TTC549 (cell line): ENCODE measurements at regions not wholly inside any gene's neighbourhood (a gene's known extent, or its start where the extent isn't known, plus 50 kb on each side); places are given as distances from the start of the nearest gene placed in this dataset.
"Not testable (repeated sequence)": the region's sequence is repeated elsewhere in the genome, so short reads cannot be mapped to it uniquely, and the experiment has no call there.

Source experiments
- FAIRE-seq: peaks from 2 replicates; lab custom pipeline; 2012; peaks lifted over from hg19 to GRCh38; lab: Jason Lieb, UNC

- FAIRE-seq = no peak
These were observed 199.2 kb upstream of the SLC39A10 start for GRCh38 chr2:195457873-195458272.

GRCh38 chr2:195456771-195457170 is 200.3 kb upstream of the SLC39A10 start:
- no peak for FAIRE-seq

GRCh38 chr2:195451160-195451559 is 205.9 kb upstream of the SLC39A10 start:
- no peak for FAIRE-seq

GRCh38 chr2:195450552-195451113 is 206.4 kb upstream of the SLC39A10 start:
- FAIRE-seq = no peak

- FAIRE-seq = no peak
These were observed 209.6 kb upstream of the SLC39A10 start for GRCh38 chr2:195447323-195447975.

GRCh38 chr2:195445639-195446038 is 211.4 kb upstream of the SLC39A10 start:
- no peak for FAIRE-seq

- FAIRE-seq = no peak
These were observed 213.1 kb upstream of the SLC39A10 start for GRCh38 chr2:195443926-195444325.

GRCh38 chr2:195442458-195443175 is 214.4 kb upstream of the SLC39A10 start:
- FAIRE-seq = no peak

- FAIRE-seq = no peak
These were observed 218.3 kb upstream of the SLC39A10 start for GRCh38 chr2:195438692-195439091.

- no peak for FAIRE-seq
These were observed 219.5 kb upstream of the SLC39A10 start for GRCh38 chr2:195437521-195437920.

- no peak for FAIRE-seq
These were observed 222.7 kb upstream of the SLC39A10 start for GRCh38 chr2:195434346-195434745.

GRCh38 chr2:195433729-195434128 is 223.3 kb upstream of the SLC39A10 start:
- FAIRE-seq = not testable (repeated sequence)

- no peak for FAIRE-seq
These were observed 228.4 kb upstream of the SLC39A10 start for GRCh38 chr2:195428673-195429072.

GRCh38 chr2:195425328-195425727 is 231.7 kb upstream of the SLC39A10 start:
- no peak for FAIRE-seq

- no peak for FAIRE-seq
These were observed 238.0 kb upstream of the SLC39A10 start for GRCh38 chr2:195419033-195419432.

- no peak for FAIRE-seq
These were observed 242.4 kb upstream of the SLC39A10 start for GRCh38 chr2:195414537-195415100.

- no peak for FAIRE-seq
These were observed 243.1 kb upstream of the SLC39A10 start for GRCh38 chr2:195413944-195414343.

GRCh38 chr2:195413422-195413821 is 243.6 kb upstream of the SLC39A10 start:
- no peak for FAIRE-seq

GRCh38 chr2:195411219-195411687 is 245.8 kb upstream of the SLC39A10 start:
- FAIRE-seq = no peak

GRCh38 chr2:195410074-195410671 is 246.9 kb upstream of the SLC39A10 start:
- no peak for FAIRE-seq

GRCh38 chr2:195408811-195409210 is 248.2 kb upstream of the SLC39A10 start:
- FAIRE-seq = no peak

GRCh38 chr2:195408196-195408595 is 248.8 kb upstream of the SLC39A10 start:
- no peak for FAIRE-seq

GRCh38 chr2:195407783-195408182 is 249.2 kb upstream of the SLC39A10 start:
- no peak for FAIRE-seq
